GM12878 (cell line): ENCODE measurements at regions not wholly inside any gene's neighbourhood (a gene's known extent, or its start where the extent isn't known, plus 50 kb on each side); places are given as distances from the start of the nearest gene placed in this dataset.
"Not testable (repeated sequence)": the region's sequence is repeated elsewhere in the genome, so short reads cannot be mapped to it uniquely, and the experiment has no call there.

ENCODE experiments used
- ATAC-seq: fragments of 200-7000 bp; cut with Tn5 transposase; 3 replicates; pipeline ENCODE4 v1.9.1; 2020; ENCODE audit warnings: mild to moderate bottlenecking, moderate library complexity
- BruUV-seq: library from RNA; stranded (reverse); fragments of 400-500 nt; replicated peaks from 2 replicates; lab custom pipeline; 2021; lab: Mats Ljungman, UMichigan
- CTCF ChIA-PET: fragments of 300-600 bp; sonication (Branson Sonifier 250); formaldehyde crosslinking; extraction: SDS; loops from one replicate; lab custom pipeline; 2021; ENCODE audit warnings: inconsistent platforms; lab: Yijun Ruan, JAX
- POLR2A ChIA-PET: fragments of 350-600 bp; formaldehyde crosslinking; extraction: SDS; loops from one replicate; lab custom pipeline; 2021; ENCODE audit warnings: inconsistent platforms; lab: Charles Lee
- RAD21 ChIA-PET: fragments of 300-600 bp; sonication (Branson Sonifier 250); formaldehyde crosslinking; loops from one replicate; lab custom pipeline; 2023; ENCODE audit warnings: antibody characterized with exemption; ENCODE audit not compliant: unreplicated experiment; lab: Charles Lee
- SMC1A ChIA-PET: fragments of 300-600 bp; sonication (Branson Sonifier 250); formaldehyde crosslinking; loops from one replicate; lab custom pipeline; 2023; ENCODE audit not compliant: unreplicated experiment, uncharacterized antibody; lab: Charles Lee
- DNase-seq: peaks from one replicate; pipeline ENCODE4 v3.0.0-alpha.2; 2011; ENCODE audit warnings: low read depth, low spot score
- FAIRE-seq: peaks from 3 replicates; lab custom pipeline; 2011; peaks lifted over from hg19 to GRCh38; lab: Jason Lieb, UNC
- H2AFZ ChIP-seq: 2 replicates; pipeline ENCODE4 v1.6.0; 2011; ENCODE audit warnings: low read depth, low read length, control low read depth; ENCODE audit not compliant: control insufficient read depth
- H3K27ac ChIP-seq: 2 replicates; pipeline ENCODE4 v1.5.1; 2011; ENCODE audit warnings: control low read depth; ENCODE audit not compliant: control insufficient read depth, insufficient read depth
- H3K27me3 ChIP-seq, 2 experiments: replicated peaks in 1 of 2; 2 replicates each; pipeline versions ENCODE4 v1.6.0 to v1.6.1; 2011; ENCODE audit warnings: low read length in 1 of 2; ENCODE audit not compliant: control insufficient read depth in 2 of 2, insufficient read depth in 2 of 2
- H3K36me3 ChIP-seq, 2 experiments: 2 replicates each; pipeline ENCODE4 v1.5.1; 2011; ENCODE audit warnings: low read length in 1 of 2; ENCODE audit not compliant: control insufficient read depth in 2 of 2, insufficient read depth in 2 of 2
- H3K4me1 ChIP-seq: 2 replicates; pipeline ENCODE4 v1.6.1; 2011; ENCODE audit warnings: mild to moderate bottlenecking, low read length, moderate library complexity, mixed read lengths; ENCODE audit not compliant: control insufficient read depth, insufficient read depth
- H3K4me2 ChIP-seq: 2 replicates; pipeline ENCODE4 v1.6.0; 2011; ENCODE audit warnings: control low read depth; ENCODE audit not compliant: control insufficient read depth, insufficient read depth
- H3K4me3 ChIP-seq: fragments of 200-600 bp; sonication (generic); 2 replicates; pipeline ENCODE4 v1.5.1; 2016
- H3K79me2 ChIP-seq: 2 replicates; pipeline ENCODE4 v1.6.0; 2011; ENCODE audit warnings: low read length; ENCODE audit not compliant: control insufficient read depth, insufficient read depth
- H3K9ac ChIP-seq: 2 replicates; pipeline ENCODE4 v1.8.0; 2011; ENCODE audit warnings: low read length, control low read depth, mixed read lengths; ENCODE audit not compliant: control insufficient read depth, insufficient read depth
- H3K9me3 ChIP-seq: replicated peaks from 3 replicates; pipeline ENCODE4 v1.5.1; 2011; ENCODE audit warnings: mild to moderate bottlenecking, low read length; ENCODE audit not compliant: control insufficient read depth, insufficient read depth
- H4K20me1 ChIP-seq: 2 replicates; pipeline ENCODE4 v1.6.0; 2011; ENCODE audit not compliant: control insufficient read depth, insufficient read depth
- BCL11A ChIP-seq: IDR thresholded peaks from 2 replicates; pipeline ENCODE4 v1.6.1; 2011; ENCODE audit warnings: low read depth, low read length
- NFYB ChIP-seq: IDR thresholded peaks from 2 replicates; pipeline ENCODE4 v1.6.1; 2011; ENCODE audit warnings: low read depth, mild to moderate bottlenecking, low read length, improper control_type of control experiment, moderate library complexity; ENCODE audit not compliant: insufficient read depth
- RAD51 ChIP-seq: fragments of 450-650 bp; IDR thresholded peaks from 2 replicates; pipeline ENCODE4 v1.6.1; 2016; ENCODE audit warnings: moderate library complexity, mild to moderate bottlenecking, inconsistent platforms
- WGBS: methylation state at CpG from one replicate; pipeline ENCODE4 v1.1.6; 2016; ENCODE audit warnings: low lambda C conversion rate; ENCODE audit not compliant: insufficient replicate concordance, insufficient coverage; ENCODE audit errors: missing lambda C conversion rate; 5-methylcytosine and 5-hydroxymethylcytosine counted together
- in situ Hi-C: fragments of 300-500 bp; cut with MboI; formaldehyde crosslinking; loops from 9 replicates; pipeline ENCODE4 v1.14.3; 2018; ENCODE audit warnings: mixed read lengths
- intact Hi-C: fragments of 100-400 bp; cut with micrococcal nuclease; formaldehyde crosslinking; loops from one replicate; pipeline ENCODE4 v1.14.2; 2022; ENCODE audit not compliant: unreplicated experiment
- TF ChIP-seq, protein P1 (sequence below): fragments of 150-350 bp; IDR thresholded peaks from 2 replicates; pipeline ENCODE4 v1.6.1; 2014; ENCODE audit warnings: mild to moderate bottlenecking, low read depth, low read length

- TF ChIP-seq BCL11A = no peak
- no peak for TF ChIP-seq NFYB
- no peak for TF ChIP-seq RAD51
- TF ChIP-seq, protein P1, sequence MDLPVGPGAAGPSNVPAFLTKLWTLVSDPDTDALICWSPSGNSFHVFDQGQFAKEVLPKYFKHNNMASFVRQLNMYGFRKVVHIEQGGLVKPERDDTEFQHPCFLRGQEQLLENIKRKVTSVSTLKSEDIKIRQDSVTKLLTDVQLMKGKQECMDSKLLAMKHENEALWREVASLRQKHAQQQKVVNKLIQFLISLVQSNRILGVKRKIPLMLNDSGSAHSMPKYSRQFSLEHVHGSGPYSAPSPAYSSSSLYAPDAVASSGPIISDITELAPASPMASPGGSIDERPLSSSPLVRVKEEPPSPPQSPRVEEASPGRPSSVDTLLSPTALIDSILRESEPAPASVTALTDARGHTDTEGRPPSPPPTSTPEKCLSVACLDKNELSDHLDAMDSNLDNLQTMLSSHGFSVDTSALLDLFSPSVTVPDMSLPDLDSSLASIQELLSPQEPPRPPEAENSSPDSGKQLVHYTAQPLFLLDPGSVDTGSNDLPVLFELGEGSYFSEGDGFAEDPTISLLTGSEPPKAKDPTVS = no peak
These were observed 97.4 kb downstream of the APOB start (continued) for GRCh38 chr2:20946468-20946867.

DNA sequence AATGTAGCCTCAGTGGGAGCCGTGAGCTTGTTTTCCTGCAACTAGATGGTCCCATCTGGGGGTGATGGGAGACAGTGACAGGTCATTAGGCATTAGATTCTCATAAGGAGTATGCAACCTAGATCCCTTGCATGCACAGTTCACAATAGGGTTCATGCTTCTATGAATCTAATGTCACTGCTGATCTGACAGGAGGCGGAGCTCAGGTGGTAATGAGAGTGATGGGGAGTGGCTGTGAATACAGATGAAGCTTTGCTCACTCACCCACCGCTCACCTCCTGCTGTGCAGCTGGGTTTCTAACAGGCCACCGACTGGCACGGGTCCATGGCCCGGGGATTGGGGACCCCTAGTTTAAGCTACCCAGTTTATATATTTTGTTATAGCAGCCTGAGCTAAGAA lies 100.2 kb downstream of the APOB start:
- H3K4me1 ChIP-seq, FAIRE-seq, H2AFZ ChIP-seq, H3K4me2 ChIP-seq, H3K79me2 ChIP-seq, SMC1A ChIA-PET, DNase-seq, H3K4me3 ChIP-seq, in situ Hi-C loops, ATAC-seq, H3K27ac ChIP-seq, H4K20me1 ChIP-seq, H3K27me3 ChIP-seq, BruUV-seq, POLR2A ChIA-PET, H3K9ac ChIP-seq, RAD21 ChIA-PET, intact Hi-C loops, H3K36me3 ChIP-seq, H3K9me3 ChIP-seq: not testable (repeated sequence)
- CTCF ChIA-PET = interaction anchor here (1.5 to 1.6 kb wide), 2 partner anchors 19 to 265 kb away, joined by 4 to 6 read pairs; no protein-coding TSS in a partner anchor
- WGBS = 13% methylated on average over 6 of the region's 6 CpGs
